HG02798 (cell line): ENCODE measurements at regions not wholly inside any gene's neighbourhood (a gene's known extent, or its start where the extent isn't known, plus 50 kb on each side); places are given as distances from the start of the nearest gene placed in this dataset.
A peak's percentile ranks its signal among the peaks of the same experiment; 100 is the strongest.
"Not testable (repeated sequence)": the region's sequence is repeated elsewhere in the genome, so short reads cannot be mapped to it uniquely, and the experiment has no call there.

ENCODE experiments used
- ATAC-seq: cut with Tn5 transposase; IDR thresholded peaks from one replicate; pipeline ENCODE4 v1.9.1; 2021; ENCODE audit warnings: mild to moderate bottlenecking; ENCODE audit not compliant: unreplicated experiment, poor library complexity

- no peak for ATAC-seq
Measured at GRCh38 chr6:16912756-16913155, 151.5 kb upstream of the ATXN1 start.

- ATAC-seq = no peak
Measured at GRCh38 chr6:16911088-16911487, 149.8 kb upstream of the ATXN1 start.

- ATAC-seq = no peak
Measured at GRCh38 chr6:16909658-16910360, 148.5 kb upstream of the ATXN1 start.

GRCh38 chr6:16907991-16908390 lies 146.7 kb upstream of the ATXN1 start:
- no peak for ATAC-seq

- peak; percentile 36 for ATAC-seq
Measured at GRCh38 chr6:16904957-16905356, 143.7 kb upstream of the ATXN1 start.

GRCh38 chr6:16903470-16903869 lies 142.2 kb upstream of the ATXN1 start:
- ATAC-seq = no peak

- ATAC-seq = no peak
Measured at GRCh38 chr6:16902502-16902901, 141.2 kb upstream of the ATXN1 start.

- ATAC-seq = no peak
Measured at GRCh38 chr6:16901782-16902181, 140.5 kb upstream of the ATXN1 start.

GRCh38 chr6:16901306-16901705 lies 140.0 kb upstream of the ATXN1 start:
- ATAC-seq = no peak

GRCh38 chr6:16898640-16899396 lies 137.6 kb upstream of the ATXN1 start:
- no peak for ATAC-seq

- no peak for ATAC-seq
Measured at GRCh38 chr6:16897669-16898068, 136.4 kb upstream of the ATXN1 start.

GRCh38 chr6:16894301-16894700 lies 133.0 kb upstream of the ATXN1 start:
- no peak for ATAC-seq

GRCh38 chr6:16891110-16891509 lies 129.8 kb upstream of the ATXN1 start:
- ATAC-seq = not testable (repeated sequence)

- ATAC-seq = no peak
Measured at GRCh38 chr6:16885411-16886160, 124.3 kb upstream of the ATXN1 start.

- no peak for ATAC-seq
Measured at GRCh38 chr6:16884526-16884925, 123.3 kb upstream of the ATXN1 start.

- no peak for ATAC-seq
Measured at GRCh38 chr6:16883414-16883813, 122.2 kb upstream of the ATXN1 start.

- no peak for ATAC-seq
Measured at GRCh38 chr6:16882230-16882629, 121.0 kb upstream of the ATXN1 start.

- not testable (repeated sequence) for ATAC-seq
Measured at GRCh38 chr6:16876852-16877251, 115.6 kb upstream of the ATXN1 start.

- no peak for ATAC-seq
Measured at GRCh38 chr6:16876201-16876600, 114.9 kb upstream of the ATXN1 start.

- ATAC-seq = no peak
Measured at GRCh38 chr6:16873698-16874097, 112.4 kb upstream of the ATXN1 start.

GRCh38 chr6:16872543-16873235 lies 111.4 kb upstream of the ATXN1 start:
- no peak for ATAC-seq
